Naive thymus-derived CD8-positive, alpha-beta T cell (primary cell): ENCODE measurements at regions not wholly inside any gene's neighbourhood (a gene's known extent, or its start where the extent isn't known, plus 50 kb on each side); places are given as distances from the start of the nearest gene placed in this dataset.
"Not testable (repeated sequence)": the region's sequence is repeated elsewhere in the genome, so short reads cannot be mapped to it uniquely, and the experiment has no call there.

Experiments
- ATAC-seq, 2 donors: fragments of 150-1000 bp; cut with Tn5 transposase in 1 of 2; sonication (Bioruptor Pico), chemical (Tn5 transposase) in 1 of 2; 1 replicate in 1 of 2; 2 replicates in 1 of 2; pipeline ENCODE4 v1.10.0; 2021; ENCODE audit warnings: mild to moderate bottlenecking in 2 of 2, moderate library complexity in 2 of 2
- POLR2A ChIA-PET: fragments of 350-600 bp; sonication (Branson Sonifier 250); formaldehyde crosslinking; loops from one replicate; lab custom pipeline; 2021; ENCODE audit warnings: antibody characterized with exemption; lab: Charles Lee
- DNase-seq, 10 donors: peaks; one replicate each; pipeline versions ENCODE4 v3.0.0 to v3.0.0-alpha.2; 2020 to 2022
- H3K27ac Mint-ChIP-seq, 10 donors: one replicate each; pipeline ENCODE4 v1.8.0; 2020 to 2022; ENCODE audit warnings: mild to moderate bottlenecking in 10 of 10, mixed read lengths in 10 of 10, moderate library complexity in 4 of 10, inconsistent platforms in 1 of 10
- H3K27me3 Mint-ChIP-seq, 5 donors: one replicate each; pipeline ENCODE4 v1.8.0; 2021 to 2022; ENCODE audit warnings: mixed read lengths in 5 of 5
- H3K36me3 Mint-ChIP-seq, 3 donors: one replicate each; pipeline ENCODE4 v1.8.0; 2020 to 2022; ENCODE audit warnings: mixed read lengths in 3 of 3, mild to moderate bottlenecking in 2 of 3, inconsistent platforms in 1 of 3
- H3K4me1 Mint-ChIP-seq, 4 donors: one replicate each; pipeline ENCODE4 v1.8.0; 2021 to 2022; ENCODE audit warnings: mixed read lengths in 4 of 4
- H3K4me3 Mint-ChIP-seq, 10 donors: one replicate each; pipeline ENCODE4 v1.8.0; 2020 to 2022; ENCODE audit warnings: mild to moderate bottlenecking in 10 of 10, mixed read lengths in 10 of 10, moderate library complexity in 6 of 10, inconsistent platforms in 1 of 10
- H3K9me3 Mint-ChIP-seq, 9 donors: one replicate each; pipeline ENCODE4 v1.8.0; 2020 to 2022; ENCODE audit warnings: mixed read lengths in 9 of 9, mild to moderate bottlenecking in 3 of 9, inconsistent platforms in 1 of 9, moderate library complexity in 1 of 9

DNA sequence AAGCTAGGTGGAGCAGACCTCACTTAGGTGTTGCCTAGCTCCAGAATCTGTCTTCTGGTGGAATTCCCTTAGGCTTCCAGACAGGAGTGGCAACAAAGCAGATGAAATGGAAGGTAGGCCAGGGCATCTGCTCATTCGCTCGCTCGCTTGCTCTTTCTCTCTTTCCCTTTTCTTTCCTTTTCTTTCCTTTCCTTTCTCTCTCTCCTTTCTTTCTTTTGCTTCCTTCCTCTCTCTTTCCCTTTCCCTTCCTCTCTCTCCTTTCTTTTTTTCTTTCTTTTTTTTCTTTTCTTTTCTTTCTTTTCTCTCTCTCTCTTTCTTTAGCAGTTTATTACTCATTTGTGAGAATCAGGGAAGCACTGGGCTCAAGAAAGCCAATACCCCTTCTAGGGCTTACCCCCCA, 56.1 kb upstream of the NBPF19 start:
- H3K4me1 Mint-ChIP-seq, H3K27me3 Mint-ChIP-seq, ATAC-seq, H3K9me3 Mint-ChIP-seq, DNase-seq, POLR2A ChIA-PET, H3K36me3 Mint-ChIP-seq: not testable (repeated sequence)
- H3K4me3 Mint-ChIP-seq, result peak overlapping the region in 5 of 10 donors; percentile 19 to 61 (median 38)
- H3K27ac Mint-ChIP-seq, result peak overlapping the region in 2 of 10 donors; percentile 44 to 80

DNA sequence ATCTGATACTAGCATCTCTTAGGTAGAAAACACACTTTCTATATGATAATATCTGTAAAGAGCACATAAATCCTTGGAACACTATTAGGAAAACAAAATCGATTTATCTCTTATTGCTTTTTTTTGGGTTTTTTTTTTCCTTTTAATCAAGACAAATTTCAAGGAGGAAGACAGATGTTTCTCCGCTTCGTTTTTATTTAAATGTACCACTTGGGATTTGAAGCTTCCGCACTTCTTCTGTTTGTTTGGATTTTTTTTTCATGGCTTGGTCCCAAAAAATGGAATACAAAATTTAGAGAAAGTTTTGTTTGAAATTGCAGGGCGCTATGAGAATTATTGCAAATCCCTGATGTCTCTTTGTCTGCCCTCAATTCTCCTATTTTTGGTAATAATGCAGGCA, 51.7 kb upstream of the NBPF19 start:
- DNase-seq, H3K9me3 Mint-ChIP-seq, POLR2A ChIA-PET, H3K27me3 Mint-ChIP-seq, ATAC-seq, H3K4me3 Mint-ChIP-seq, H3K4me1 Mint-ChIP-seq, H3K36me3 Mint-ChIP-seq: not testable (repeated sequence)
- peak overlapping the region in 1 of 10 donors; percentile 24 for H3K27ac Mint-ChIP-seq
